H1 (cell line): ENCODE measurements at regions not wholly inside any gene's neighbourhood (a gene's known extent, or its start where the extent isn't known, plus 50 kb on each side); places are given as distances from the start of the nearest gene placed in this dataset.

Experiments
- CTCF ChIA-PET: fragments of 300-600 bp; sonication (Branson Sonifier 250); formaldehyde crosslinking; loops from one replicate; lab custom pipeline; 2021; ENCODE audit not compliant: partially characterized antibody; lab: Charles Lee
- POLR2A ChIA-PET: fragments of 300-600 bp; sonication (Branson Sonifier 250); formaldehyde crosslinking; loops from one replicate; lab custom pipeline; 2021; ENCODE audit warnings: inconsistent platforms; ENCODE audit not compliant: partially characterized antibody; lab: Charles Lee
- DNase-seq, 2 experiments: peaks; one replicate each; pipeline versions ENCODE4 v3.0.0 to v3.0.0-alpha.2; 2010 to 2022; ENCODE audit warnings: low spot score in 2 of 2, low read depth in 1 of 2, mixed read lengths in 1 of 2
- FAIRE-seq: peaks from 2 replicates; lab custom pipeline; 2011; peaks lifted over from hg19 to GRCh38; lab: Jason Lieb, UNC
- H2AFZ ChIP-seq: 2 replicates; pipeline ENCODE4 v1.8.1; 2012; ENCODE audit warnings: low read length, inconsistent platforms
- H2AK5ac ChIP-seq: 2 replicates; pipeline ENCODE4 v1.6.1; 2013; ENCODE audit warnings: low read depth, low read length
- H2BK120ac ChIP-seq: replicated peaks from 2 replicates; pipeline ENCODE3; 2013; ENCODE audit warnings: low read depth, low read length, inconsistent platforms
- H2BK12ac ChIP-seq: 2 replicates; pipeline ENCODE4 v1.6.1; 2013; ENCODE audit warnings: low read depth, low read length
- H2BK15ac ChIP-seq: 2 replicates; pipeline ENCODE4 v1.6.1; 2013; ENCODE audit warnings: low read length
- H2BK20ac ChIP-seq: 2 replicates; pipeline ENCODE4 v1.6.1; 2013; ENCODE audit warnings: low read length
- H2BK5ac ChIP-seq: 2 replicates; pipeline ENCODE4 v1.6.1; 2013; ENCODE audit warnings: low read depth, low read length
- H3K14ac ChIP-seq: 2 replicates; pipeline ENCODE4 v1.6.1; 2013; ENCODE audit warnings: inconsistent platforms; ENCODE audit not compliant: insufficient read length
- H3K18ac ChIP-seq: 2 replicates; pipeline ENCODE4 v1.6.1; 2013; ENCODE audit warnings: low read length; ENCODE audit errors: extremely low read depth
- H3K23ac ChIP-seq: 2 replicates; pipeline ENCODE4 v1.6.1; 2013; ENCODE audit warnings: inconsistent platforms; ENCODE audit not compliant: insufficient read length
- H3K23me2 ChIP-seq: 2 replicates; pipeline ENCODE4 v1.6.1; 2013; ENCODE audit warnings: low read depth, low read length
- H3K27ac ChIP-seq: 2 replicates; pipeline ENCODE4 v1.6.1; 2011; ENCODE audit warnings: low read depth, low read length, inconsistent platforms
- H3K27me3 ChIP-seq, 4 experiments: replicated peaks in 1 of 4; 1 replicate in 1 of 4; 2 replicates in 3 of 4; pipeline versions ENCODE4 v1.6.1 to v1.8.1; 2011 to 2013; ENCODE audit warnings: low read length in 3 of 4, mild to moderate bottlenecking in 3 of 4, inconsistent platforms in 2 of 4, mixed read lengths in 2 of 4, moderate library complexity in 1 of 4; ENCODE audit not compliant: control insufficient read depth in 3 of 4, insufficient read depth in 3 of 4; ENCODE audit errors: extremely low read depth in 1 of 4
- H3K36me3 ChIP-seq, 4 experiments: 2 replicates each; pipeline versions ENCODE4 v1.6.1 to v1.8.1; 2011 to 2013; ENCODE audit warnings: mild to moderate bottlenecking in 4 of 4, low read length in 3 of 4, moderate library complexity in 2 of 4, control low read depth in 1 of 4, inconsistent platforms in 1 of 4; ENCODE audit not compliant: insufficient read depth in 4 of 4, control insufficient read depth in 2 of 4
- H3K4ac ChIP-seq: replicated peaks from 2 replicates; pipeline ENCODE3; 2013; ENCODE audit warnings: low read length, low read depth, mixed read lengths, inconsistent platforms; ENCODE audit not compliant: insufficient read length
- H3K4me1 ChIP-seq, 4 experiments: replicated peaks in 1 of 4; 1 replicate in 1 of 4; 2 replicates in 3 of 4; pipeline versions ENCODE4 v1.6.1 to v1.8.1; 2011 to 2013; ENCODE audit warnings: low read length in 3 of 4, inconsistent platforms in 2 of 4, mixed read lengths in 1 of 4; ENCODE audit not compliant: insufficient read depth in 4 of 4, control insufficient read depth in 3 of 4
- H3K4me2 ChIP-seq, 2 experiments: 2 replicates each; pipeline versions ENCODE4 v1.6.1 to v1.8.1; 2011 to 2013; ENCODE audit warnings: low read depth in 2 of 2, low read length in 2 of 2, control low read depth in 1 of 2, inconsistent platforms in 1 of 2, mild to moderate bottlenecking in 1 of 2; ENCODE audit not compliant: insufficient read depth in 1 of 2
- H3K4me3 ChIP-seq, 4 experiments: fragments of 200-600, 300-600 bp in 1 of 4; sonication (generic), shearing (Covaris generic), sonication (Bioruptor Twin) in 1 of 4; 2 replicates each; pipeline versions ENCODE4 v1.5.1 to v1.8.1; 2011 to 2016; ENCODE audit warnings: low read length in 4 of 4, low read depth in 3 of 4, control low read depth in 2 of 4, inconsistent platforms in 2 of 4, mild to moderate bottlenecking in 2 of 4, mixed read lengths in 1 of 4, moderate library complexity in 1 of 4; ENCODE audit not compliant: insufficient read depth in 2 of 4; ENCODE audit errors: extremely low read depth in 1 of 4
- H3K56ac ChIP-seq: replicated peaks from 2 replicates; pipeline ENCODE3; 2013; ENCODE audit warnings: low read depth, mild to moderate bottlenecking, mixed read lengths, low read length, inconsistent platforms; ENCODE audit not compliant: insufficient read length
- H3K79me1 ChIP-seq: 2 replicates; pipeline ENCODE4 v1.6.1; 2013; ENCODE audit warnings: low read depth, low read length, control low read depth
- H3K79me2 ChIP-seq, 2 experiments: 2 replicates each; pipeline versions ENCODE4 v1.6.1 to v1.8.1; 2012 to 2013; ENCODE audit warnings: low read length in 2 of 2, mild to moderate bottlenecking in 2 of 2, inconsistent platforms in 1 of 2; ENCODE audit not compliant: insufficient read depth in 2 of 2, control insufficient read depth in 1 of 2
- H3K9ac ChIP-seq, 4 experiments: replicated peaks in 1 of 4; 1 replicate in 1 of 4; 2 replicates in 3 of 4; pipeline versions ENCODE4 v1.6.1 to v1.8.1; 2011 to 2013; ENCODE audit warnings: low read depth in 3 of 4, low read length in 3 of 4, control low read depth in 2 of 4, mild to moderate bottlenecking in 2 of 4, moderate library complexity in 2 of 4, inconsistent platforms in 1 of 4; ENCODE audit errors: extremely low read depth in 1 of 4
- H3K9me3 ChIP-seq, 2 experiments: 2 replicates each; pipeline versions ENCODE4 v1.6.1 to v1.8.1; 2012 to 2013; ENCODE audit warnings: mild to moderate bottlenecking in 2 of 2, moderate library complexity in 2 of 2, control low read depth in 1 of 2, inconsistent platforms in 1 of 2, low read depth in 1 of 2, low read length in 1 of 2, mixed read lengths in 1 of 2; ENCODE audit not compliant: insufficient read depth in 2 of 2
- H4K20me1 ChIP-seq, 2 experiments: replicated peaks in 1 of 2; 2 replicates each; pipeline versions ENCODE3 to v1.8.1; 2011 to 2013; ENCODE audit warnings: inconsistent platforms in 2 of 2, low read length in 2 of 2, mild to moderate bottlenecking in 1 of 2; ENCODE audit not compliant: insufficient read depth in 2 of 2, control insufficient read depth in 1 of 2
- H4K5ac ChIP-seq: 2 replicates; pipeline ENCODE4 v1.6.1; 2013; ENCODE audit warnings: low read length, low read depth, mixed read lengths, inconsistent platforms; ENCODE audit not compliant: insufficient read length
- H4K8ac ChIP-seq: 2 replicates; pipeline ENCODE4 v1.8.0; 2013; ENCODE audit warnings: mild to moderate bottlenecking, moderate library complexity, low read length, inconsistent platforms; ENCODE audit not compliant: insufficient read depth; ENCODE audit errors: extremely low read depth
- H4K91ac ChIP-seq: replicated peaks from 2 replicates; pipeline ENCODE3; 2013; ENCODE audit warnings: low read length, mixed read lengths, inconsistent platforms; ENCODE audit not compliant: insufficient read length
- CBX8 ChIP-seq: fragments of 300-800, 300-1000 bp; sonication (generic); IDR thresholded peaks from 2 replicates; pipeline ENCODE4 v1.7.1; 2016; ENCODE audit warnings: low read depth, low read length, borderline replicate concordance
- CHD2 ChIP-seq: IDR thresholded peaks from 2 replicates; pipeline ENCODE4 v1.6.1; 2012; ENCODE audit warnings: low read length, improper control_type of control experiment
- EGR1 ChIP-seq: IDR thresholded peaks from 2 replicates; pipeline ENCODE4 v1.6.1; 2011; ENCODE audit warnings: low read depth, low read length, borderline replicate concordance
- GABPA ChIP-seq: IDR thresholded peaks from 2 replicates; pipeline ENCODE4 v1.6.1; 2011; ENCODE audit warnings: mild to moderate bottlenecking, low read length, moderate library complexity, borderline replicate concordance; ENCODE audit not compliant: insufficient read depth
- GTF2F1 ChIP-seq: IDR thresholded peaks from 2 replicates; pipeline ENCODE4 v1.6.1; 2012; ENCODE audit warnings: low read depth, low read length, improper control_type of control experiment, borderline replicate concordance
- KDM1A ChIP-seq: fragments of 200-600, 300-600 bp; sonication (generic); IDR thresholded peaks from 2 replicates; pipeline ENCODE4 v1.7.1; 2016; ENCODE audit warnings: mild to moderate bottlenecking, low read length, borderline replicate concordance
- KDM4A ChIP-seq: IDR thresholded peaks from one replicate; pipeline ENCODE4 v1.7.1; 2012; ENCODE audit warnings: low read depth, mild to moderate bottlenecking, moderate library complexity, low read length, inconsistent platforms; ENCODE audit not compliant: severe bottlenecking
- RBBP5 ChIP-seq: IDR thresholded peaks from 2 replicates; pipeline ENCODE4 v1.7.1; 2012; ENCODE audit warnings: low read depth, mild to moderate bottlenecking, inconsistent platforms, low read length, moderate library complexity, borderline replicate concordance
- RNF2 ChIP-seq: fragments of 200-900, 300-1000 bp; sonication (generic); IDR thresholded peaks from 2 replicates; pipeline ENCODE4 v1.7.1; 2016; ENCODE audit warnings: borderline replicate concordance, low read depth, mild to moderate bottlenecking, antibody characterized with exemption, low read length; ENCODE audit not compliant: poor library complexity, severe bottlenecking; ENCODE audit errors: missing control alignments
- SUZ12 ChIP-seq: fragments of 200-600 bp; sonication (generic); IDR thresholded peaks from 2 replicates; pipeline ENCODE4 v1.6.1; 2012; ENCODE audit warnings: mild to moderate bottlenecking, inconsistent platforms, low read length, moderate library complexity, mixed read lengths
- TAF7 ChIP-seq: optimal IDR thresholded peaks from 2 replicates; pipeline ENCODE3; 2011; ENCODE audit warnings: low read depth, mild to moderate bottlenecking, inconsistent platforms, low read length, moderate library complexity, borderline replicate concordance
- TBP ChIP-seq: IDR thresholded peaks from 2 replicates; pipeline ENCODE4 v1.6.1; 2011; ENCODE audit warnings: low read depth, low read length, improper control_type of control experiment
- whole genome bisulfite sequencing, 2 experiments: shearing (Covaris generic) in 1 of 2; methylation state at CpG; one replicate each; pipeline versions ENCODE4 v1.1.6 to v1.1.7; 2013 to 2015; ENCODE audit warnings: low lambda C conversion rate in 2 of 2, mixed read lengths in 2 of 2, inconsistent platforms in 1 of 2, low coverage in 1 of 2, missing lambda C conversion rate in 1 of 2; ENCODE audit not compliant: insufficient replicate concordance in 2 of 2, insufficient coverage in 1 of 2, insufficient read length in 1 of 2; ENCODE audit errors: extremely low coverage in 1 of 2, missing lambda C conversion rate in 1 of 2; 5-methylcytosine and 5-hydroxymethylcytosine counted together

GRCh38 chr7:121474301-121474673 lies 78.2 kb upstream of the FAM3C start:
- Histone ChIP-seq H3K36me3 (no peaks in the 10 kb centered on the region), H2AFZ (no peak overlapping the region; the same call in 1 of the 2 replicates), H3K14ac (no peak overlapping the region), H4K8ac (no peak overlapping the region), H4K20me1 (no peaks in the 10 kb centered on the region), H4K91ac (no peak overlapping the region), H3K4me3 (no peak overlapping the region), H2BK15ac (no peak overlapping the region), H3K23ac (no peak overlapping the region), H2AK5ac (no peak overlapping the region), H2BK12ac (no peak overlapping the region), H2BK120ac (no peak overlapping the region), H3K9ac (no peak overlapping the region), H3K23me2 (no peaks in the 10 kb centered on the region; the same call in 1 of the 2 replicates), H3K79me2 (no peaks in the 10 kb centered on the region), H4K5ac (no peak overlapping the region), H3K27ac (no peak overlapping the region), H3K18ac (no peak overlapping the region), H3K9me3 (0 out of 4 replicates have a peak, but pooled peaks cover 5% of the 10 kb centered on the region in 2 experiments), H2BK5ac (no peak overlapping the region), H3K4ac (no peak overlapping the region), H3K27me3 (no peaks in the 10 kb centered on the region), H3K56ac (no peak overlapping the region), H3K4me1 (no peaks in the 10 kb centered on the region), H3K4me2 (no peak overlapping the region), H3K79me1 (no peaks in the 10 kb centered on the region), H2BK20ac (no peak overlapping the region)
- ChIA-PET CTCF (interaction anchor here (1.0 to 2.1 kb wide), 5 partner anchors 8 to 123 kb away, joined by 3 to 10 read pairs (median 4); partner anchors contain the start of gene FAM3C), POLR2A (no interaction called here)
- no peak for FAIRE-seq
- WGBS, 2 experiments = 87% methylated on average over 1 of the region's 1 CpG; no CpG with 5 or more reads in 1 of the 2 experiments
- TF ChIP-seq RNF2 (no peak), EGR1 (no peak), TBP (no peak), GABPA (no peak), RBBP5 (no peak), GTF2F1 (no peak), CBX8 (no peak), SUZ12 (no peak), CHD2 (no peak), KDM4A (no peak), KDM1A (no peak), TAF7 (no peak)
- DNase-seq = no peak
